ENCODE measurements at regions not wholly inside any gene's neighbourhood (a gene's known extent, or its start where the extent isn't known, plus 50 kb on each side); places are given as distances from the start of the nearest gene placed in this dataset.

GRCh38 chr4:112931001-112931400, 118.5 kb upstream of the ANK2 start:
- TF ChIP-seq POLR2AphosphoS5 (IDR thresholded peaks at IDR 0.05) (no peak), CTCF (IDR thresholded peaks at IDR 0.05) (no peak)
